UCSD-AML1 (cell line): ENCODE measurements at regions not wholly inside any gene's neighbourhood (a gene's known extent, or its start where the extent isn't known, plus 50 kb on each side); places are given as distances from the start of the nearest gene placed in this dataset.

ENCODE experiments used
- DNase-seq: peaks from one replicate; lab custom pipeline; 2025; ENCODE audit not compliant: unreplicated experiment; lab: John Stamatoyannopoulos, UW

GRCh38 chr2:129723277-129724020 lies 256.0 kb upstream of the RAB6C start:
- DNase-seq = no peak

DNA sequence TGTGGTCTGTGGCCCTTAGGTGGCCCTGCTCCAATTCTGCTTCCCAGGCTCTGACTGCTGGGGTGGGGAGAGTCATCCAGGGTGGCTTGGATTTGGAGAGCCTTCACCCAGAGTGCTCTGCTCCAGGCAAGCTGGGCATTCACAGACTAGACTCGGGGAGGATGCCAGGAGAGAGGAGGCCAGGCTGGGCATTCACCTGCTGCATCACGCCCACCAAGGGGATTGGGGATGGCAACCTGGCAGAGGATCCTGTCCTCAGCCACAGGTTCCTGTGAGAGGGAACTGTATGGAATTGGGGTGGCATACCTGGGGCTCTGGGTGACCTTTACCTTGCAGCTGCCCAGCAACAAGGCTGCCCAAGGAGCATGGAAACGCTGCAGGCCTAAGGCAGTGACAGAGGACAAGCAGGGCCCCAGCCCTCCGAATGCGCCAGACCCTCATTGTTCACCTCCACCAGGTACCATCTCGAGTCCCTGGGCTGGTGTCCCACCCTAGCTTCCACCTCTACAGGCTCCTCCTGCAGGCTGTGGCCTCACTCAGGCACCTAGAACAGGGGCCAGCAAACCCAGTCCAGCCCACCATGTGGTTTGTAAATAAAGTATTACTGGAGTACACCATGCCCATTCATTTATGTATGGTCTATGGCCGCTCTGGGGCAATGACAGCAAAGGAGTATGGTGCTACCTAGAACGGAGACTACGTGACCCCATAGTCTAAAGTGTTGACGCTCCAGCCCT lies 255.3 kb upstream of the RAB6C start:
- no peak for DNase-seq

DNA sequence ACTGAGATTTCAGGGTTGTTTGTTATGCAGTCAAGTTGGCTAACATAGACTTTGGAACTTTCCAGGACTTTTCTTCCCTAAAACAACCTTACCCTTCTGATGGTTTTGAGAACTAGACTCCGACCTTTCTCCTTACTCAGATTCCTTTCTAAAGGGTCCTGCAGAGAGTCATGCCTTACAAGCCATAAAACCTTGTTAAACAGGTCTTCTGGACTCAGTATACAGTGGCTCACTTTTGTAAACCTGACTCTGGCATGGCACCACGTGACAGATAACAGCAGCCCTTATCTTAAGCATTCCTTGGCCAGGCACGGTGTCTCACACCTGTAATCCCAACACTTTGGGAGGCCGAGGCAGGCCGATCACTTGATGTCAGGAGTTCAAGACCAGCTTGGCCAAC lies 253.2 kb upstream of the RAB6C start:
- DNase-seq = no peak

- no peak for DNase-seq
Observed at GRCh38 chr2:129727286-129727685, 252.2 kb upstream of the RAB6C start.

- no peak for DNase-seq
Observed at GRCh38 chr2:129728035-129728972, 251.2 kb upstream of the RAB6C start.

- DNase-seq = no peak
Observed at GRCh38 chr2:129729011-129729410, 250.5 kb upstream of the RAB6C start.

GRCh38 chr2:129729646-129730045 lies 249.8 kb upstream of the RAB6C start:
- no peak for DNase-seq

GRCh38 chr2:129730979-129731378 lies 248.5 kb upstream of the RAB6C start:
- no peak for DNase-seq

DNA sequence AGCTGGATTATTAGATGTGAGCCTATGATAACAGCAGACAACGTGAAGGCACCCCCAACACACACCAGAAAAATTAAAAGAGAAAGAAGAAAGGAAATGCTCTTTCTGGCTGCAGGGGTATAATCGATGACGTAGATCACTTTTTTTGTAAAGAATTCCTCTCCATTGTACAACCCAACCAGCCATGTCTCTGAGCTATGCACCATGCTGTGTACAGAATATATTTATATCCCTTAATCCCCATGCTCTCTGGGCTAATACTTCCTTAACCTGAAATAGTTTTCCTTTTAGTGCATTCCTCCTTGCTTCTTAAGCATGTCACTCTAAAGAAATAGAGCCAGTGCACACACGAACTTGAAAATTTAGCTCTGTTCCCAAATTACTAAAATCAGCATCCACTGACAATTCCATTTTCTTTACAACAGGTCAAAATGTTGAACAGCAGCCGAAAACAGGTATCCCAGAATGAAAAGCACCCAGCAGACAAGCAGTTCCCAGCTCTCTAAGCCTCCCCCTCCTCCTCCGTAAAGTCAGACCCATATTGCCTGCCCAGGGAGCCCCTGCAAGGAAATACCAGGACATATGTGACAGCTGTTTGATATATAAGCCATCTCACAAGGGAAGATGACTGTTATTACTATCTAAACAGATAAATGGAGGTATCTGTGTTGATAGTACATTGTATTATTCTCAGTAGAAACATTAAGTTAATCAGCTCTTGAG lies 247.4 kb upstream of the RAB6C start:
- DNase-seq = no peak

DNA sequence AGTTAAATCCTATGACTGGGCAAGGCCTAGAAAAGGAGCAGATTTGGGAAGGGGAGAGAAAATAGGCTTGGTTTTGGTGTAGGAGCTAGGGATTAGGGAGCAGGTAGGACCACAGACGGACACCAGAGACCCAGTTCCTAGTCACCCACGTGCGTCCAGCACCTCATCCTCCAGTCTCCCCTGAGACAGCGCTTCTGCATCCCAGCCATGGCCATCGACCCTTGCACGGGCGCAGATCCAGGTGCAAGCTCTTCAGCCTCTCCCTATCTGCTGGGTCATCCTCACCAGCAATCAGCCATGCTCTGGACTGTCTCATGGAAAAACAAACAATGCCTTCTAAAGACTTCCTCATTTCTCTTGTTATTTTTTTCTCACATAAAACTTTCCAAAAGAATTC lies 246.8 kb upstream of the RAB6C start:
- DNase-seq = no peak

GRCh38 chr2:129733041-129733440 lies 246.4 kb upstream of the RAB6C start:
- no peak for DNase-seq

DNA sequence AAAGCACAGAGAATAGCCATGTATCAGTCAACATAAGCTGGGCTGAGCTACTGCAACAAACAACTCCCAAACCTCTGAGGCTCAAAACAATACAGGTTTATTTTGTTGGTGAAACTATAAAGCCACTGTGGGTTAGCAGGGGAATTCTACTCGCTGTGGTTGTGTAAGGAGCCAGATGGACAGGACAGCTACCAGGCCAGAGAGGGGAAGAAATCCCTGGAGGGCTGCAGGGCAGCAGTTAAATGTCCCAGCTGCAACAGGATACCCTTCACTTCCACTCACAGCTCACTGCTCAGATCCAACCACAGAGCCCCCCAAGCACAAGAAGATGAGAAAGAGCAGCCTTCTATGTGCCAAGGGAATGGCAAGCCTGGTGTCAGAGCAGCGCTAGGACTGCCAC lies 245.9 kb upstream of the RAB6C start:
- DNase-seq = no peak

DNA sequence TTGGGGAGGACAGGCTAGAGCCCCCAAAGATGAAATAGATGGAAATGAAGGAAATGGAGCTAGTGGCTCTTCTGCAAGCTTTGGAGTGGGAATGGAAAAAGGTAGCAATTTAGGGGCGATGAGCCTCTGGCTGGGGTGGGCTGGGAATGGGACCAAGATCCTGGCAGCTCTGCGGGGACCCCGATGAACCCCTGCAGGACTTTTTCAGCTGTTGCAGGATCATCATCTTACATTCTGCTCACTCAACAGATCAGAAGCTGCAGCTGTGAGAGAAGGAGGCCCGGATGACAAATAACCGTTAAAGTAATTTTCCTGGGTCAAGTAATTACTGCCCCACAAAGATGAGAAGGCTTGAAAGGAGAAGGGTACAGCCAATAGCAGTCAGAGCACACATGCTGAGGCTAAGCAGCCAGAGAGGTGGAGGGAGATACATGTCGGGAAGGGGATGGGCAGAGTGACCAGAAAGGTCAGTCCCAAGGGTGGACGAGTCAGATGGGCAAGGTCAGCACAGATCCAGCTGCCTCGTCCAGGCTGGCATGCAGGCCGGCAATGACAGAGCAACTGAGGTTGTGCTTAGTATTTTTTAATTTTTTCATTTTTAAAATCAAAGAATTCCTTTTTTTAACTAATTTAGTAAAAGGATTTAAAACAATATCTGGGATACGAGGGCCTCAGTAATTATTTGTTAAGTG lies 245.0 kb upstream of the RAB6C start:
- no peak for DNase-seq

DNA sequence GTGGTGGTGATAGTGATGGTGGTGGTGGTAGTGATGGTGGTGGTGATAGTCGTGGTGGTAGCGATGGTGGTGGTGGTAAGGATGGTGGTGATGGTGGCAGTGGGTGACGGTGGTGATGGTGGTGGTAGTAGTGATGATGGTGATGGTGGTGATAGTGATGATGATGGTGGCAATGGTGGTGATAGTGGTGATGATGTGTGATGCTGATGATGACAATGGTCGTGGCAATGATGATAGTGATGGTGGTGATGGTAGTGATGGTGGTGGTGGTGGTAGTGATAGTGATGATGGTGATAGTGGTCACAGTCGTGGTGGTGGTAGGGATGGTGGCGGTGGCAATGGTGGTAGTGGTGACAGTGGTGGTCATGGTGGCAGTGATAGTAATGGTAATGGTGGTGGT lies 243.9 kb upstream of the RAB6C start:
- DNase-seq = no peak

DNA sequence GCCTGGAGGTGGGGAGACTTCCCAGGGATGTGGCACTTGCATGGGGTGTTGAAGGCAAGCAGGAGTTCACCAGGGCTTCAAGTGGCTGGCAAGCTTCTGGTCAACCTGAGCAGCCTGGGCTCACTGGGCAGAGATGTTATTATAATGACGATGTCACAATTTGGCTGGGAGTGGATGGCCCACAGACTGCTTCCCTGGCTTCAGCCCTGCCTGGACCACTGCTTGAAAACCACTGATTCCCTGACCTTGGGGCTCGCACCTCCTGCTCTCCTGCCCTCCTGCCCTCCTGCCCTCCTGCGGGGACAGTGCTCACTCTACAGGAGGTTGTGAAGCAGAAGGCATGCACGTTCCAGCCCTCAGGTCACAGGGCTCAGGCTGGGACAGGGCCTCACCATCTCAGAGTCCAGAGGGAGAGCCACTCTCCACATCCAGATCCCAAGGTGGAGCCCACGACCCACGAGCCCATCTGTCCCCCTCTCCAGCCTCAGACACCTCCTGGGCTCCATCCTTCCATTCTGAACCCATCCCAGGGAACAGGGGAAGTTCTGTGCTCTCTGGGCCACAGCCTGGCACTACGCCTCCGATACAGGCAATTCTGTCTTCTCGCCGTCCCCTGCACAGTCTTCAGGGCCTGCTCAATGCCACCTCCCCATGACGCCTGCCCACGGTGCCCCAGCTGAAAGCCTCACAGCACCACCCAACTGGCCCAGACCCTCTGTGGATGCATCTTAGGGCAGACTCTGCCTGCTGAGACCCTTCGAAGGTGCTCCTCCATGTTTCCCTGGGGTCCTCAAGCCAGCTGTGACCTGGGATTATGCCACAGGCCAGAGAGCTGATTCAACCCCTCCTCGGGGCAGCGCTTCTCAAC lies 241.6 kb upstream of the RAB6C start:
- no peak for DNase-seq

DNA sequence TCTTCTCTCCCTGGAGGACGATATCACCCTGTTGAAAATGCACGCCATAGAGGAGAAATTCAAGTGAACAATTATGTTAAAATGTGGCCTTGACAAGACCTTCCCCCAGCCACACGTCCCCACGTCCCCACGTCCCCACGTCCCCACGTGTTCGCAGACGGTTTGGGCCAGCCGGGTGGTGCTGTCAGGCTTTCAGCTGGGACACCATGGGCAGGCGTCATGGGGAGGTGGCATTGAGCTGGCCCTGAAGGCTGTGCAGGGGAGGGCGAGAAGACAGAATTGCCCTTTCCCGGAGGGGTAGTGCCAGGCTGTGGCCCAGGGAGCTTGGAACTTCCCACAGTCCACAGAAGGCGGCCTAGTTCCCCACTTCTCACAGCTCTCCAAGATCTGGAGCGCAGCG lies 240.7 kb upstream of the RAB6C start:
- no peak for DNase-seq

DNA sequence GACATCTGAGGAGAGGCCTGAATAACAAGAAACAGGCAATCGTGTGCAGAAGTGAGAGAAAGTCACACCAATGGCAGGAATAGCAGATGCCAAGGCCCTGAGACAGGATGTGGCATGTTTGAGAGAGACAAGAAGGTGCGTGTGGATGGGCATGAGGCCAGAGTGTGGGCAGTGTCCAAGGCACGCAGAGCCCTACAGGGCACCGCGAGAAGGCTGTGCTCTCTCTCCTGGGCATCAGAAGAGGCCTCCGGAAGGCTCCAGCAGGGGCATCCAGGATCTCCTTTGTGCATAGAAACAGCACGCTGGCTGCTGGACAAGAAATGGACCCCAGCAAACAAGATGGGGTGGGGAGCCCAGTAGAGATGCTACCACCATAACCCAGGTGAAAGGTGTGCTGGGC lies 239.0 kb upstream of the RAB6C start:
- no peak for DNase-seq

DNA sequence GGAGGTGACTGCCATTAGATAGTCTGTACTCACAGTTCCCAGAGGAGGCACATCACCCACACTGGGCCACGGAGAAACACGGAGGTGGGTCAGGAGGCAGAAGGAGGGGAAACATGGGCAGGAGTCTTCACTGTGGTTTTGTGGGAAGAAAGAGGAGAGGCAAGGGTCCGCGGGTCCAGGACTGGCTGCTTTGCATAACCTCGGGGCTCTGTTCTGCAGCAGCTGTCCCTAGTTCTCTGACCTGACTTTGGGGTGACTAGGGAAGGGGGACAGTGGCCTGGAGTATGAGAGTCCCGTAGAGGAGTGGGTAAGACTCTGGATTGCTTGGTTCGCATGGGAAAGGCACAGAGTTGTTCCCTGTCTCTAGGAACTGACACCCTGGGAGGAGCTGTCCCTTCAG lies 238.3 kb upstream of the RAB6C start:
- no peak for DNase-seq

- no peak for DNase-seq
Observed at GRCh38 chr2:129741623-129742022, 237.8 kb upstream of the RAB6C start.
